GM10266 (cell line): ENCODE measurements at regions not wholly inside any gene's neighbourhood (a gene's known extent, or its start where the extent isn't known, plus 50 kb on each side); places are given as distances from the start of the nearest gene placed in this dataset.
A peak's percentile ranks its signal among the peaks of the same experiment; 100 is the strongest.

Source experiments
- DNase-seq: peaks from one replicate; pipeline ENCODE4 v3.0.0; 2012; ENCODE audit errors: extremely low spot score
- CTCF ChIP-seq: IDR thresholded peaks from 2 replicates; pipeline ENCODE4 v1.5.1; 2012; ENCODE audit warnings: mild to moderate bottlenecking, low read depth; ENCODE audit not compliant: control insufficient read depth, insufficient read depth; ENCODE audit errors: missing control alignments

GRCh38 chr1:108082738-108083562, 117.2 kb downstream of the SLC25A24 start:
- DNase-seq = no peak
- TF ChIP-seq CTCF = no peak

- no peak for TF ChIP-seq CTCF
- no peak for DNase-seq
These were observed 117.0 kb upstream of the VAV3 start for GRCh38 chr1:108082001-108082400.

- no peak for TF ChIP-seq CTCF
- DNase-seq = no peak
These were observed 115.5 kb upstream of the VAV3 start for GRCh38 chr1:108080448-108080847.

GRCh38 chr1:108079440-108080025, 114.6 kb upstream of the VAV3 start:
- no peak for DNase-seq
- no peak for TF ChIP-seq CTCF

GRCh38 chr1:108077991-108078390, 113.0 kb upstream of the VAV3 start:
- no peak for DNase-seq
- TF ChIP-seq CTCF = no peak

GRCh38 chr1:108075055-108075454, 110.1 kb upstream of the VAV3 start:
- DNase-seq = peak; percentile 9
- TF ChIP-seq CTCF = no peak

GRCh38 chr1:108072776-108073175, 107.8 kb upstream of the VAV3 start:
- DNase-seq = no peak
- TF ChIP-seq CTCF = no peak
